ENCODE measurements at regions not wholly inside any gene's neighbourhood (a gene's known extent, or its start where the extent isn't known, plus 50 kb on each side); places are given as distances from the start of the nearest gene placed in this dataset.

DNA sequence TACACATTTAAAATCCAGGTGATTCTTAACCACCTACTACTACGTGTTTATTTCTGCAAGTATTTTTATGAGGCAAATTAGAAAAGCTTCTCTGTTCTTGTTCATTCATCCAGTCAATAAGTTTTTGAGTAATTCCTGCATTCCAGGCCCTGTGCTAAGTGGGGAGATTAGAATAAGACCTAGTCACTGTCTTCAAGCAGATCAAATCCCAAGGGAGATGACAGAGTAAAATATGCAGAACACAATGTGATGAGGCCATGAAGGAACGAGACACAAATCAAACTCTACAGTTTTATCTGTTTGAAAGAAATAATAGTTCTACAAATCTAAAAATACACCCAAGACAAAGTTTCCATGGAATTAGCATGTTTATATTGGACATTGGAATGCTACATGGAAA lies 158.8 kb downstream of the CEP120 start:
- TF ChIP-seq, protein P1, sequence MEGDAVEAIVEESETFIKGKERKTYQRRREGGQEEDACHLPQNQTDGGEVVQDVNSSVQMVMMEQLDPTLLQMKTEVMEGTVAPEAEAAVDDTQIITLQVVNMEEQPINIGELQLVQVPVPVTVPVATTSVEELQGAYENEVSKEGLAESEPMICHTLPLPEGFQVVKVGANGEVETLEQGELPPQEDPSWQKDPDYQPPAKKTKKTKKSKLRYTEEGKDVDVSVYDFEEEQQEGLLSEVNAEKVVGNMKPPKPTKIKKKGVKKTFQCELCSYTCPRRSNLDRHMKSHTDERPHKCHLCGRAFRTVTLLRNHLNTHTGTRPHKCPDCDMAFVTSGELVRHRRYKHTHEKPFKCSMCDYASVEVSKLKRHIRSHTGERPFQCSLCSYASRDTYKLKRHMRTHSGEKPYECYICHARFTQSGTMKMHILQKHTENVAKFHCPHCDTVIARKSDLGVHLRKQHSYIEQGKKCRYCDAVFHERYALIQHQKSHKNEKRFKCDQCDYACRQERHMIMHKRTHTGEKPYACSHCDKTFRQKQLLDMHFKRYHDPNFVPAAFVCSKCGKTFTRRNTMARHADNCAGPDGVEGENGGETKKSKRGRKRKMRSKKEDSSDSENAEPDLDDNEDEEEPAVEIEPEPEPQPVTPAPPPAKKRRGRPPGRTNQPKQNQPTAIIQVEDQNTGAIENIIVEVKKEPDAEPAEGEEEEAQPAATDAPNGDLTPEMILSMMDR (IDR thresholded peaks at IDR 0.05) = no peak
- no peak for TF ChIP-seq POLR2A (IDR thresholded peaks at IDR 0.05)
